ENCODE measurements at regions not wholly inside any gene's neighbourhood (a gene's known extent, or its start where the extent isn't known, plus 50 kb on each side); places are given as distances from the start of the nearest gene placed in this dataset.

DNA sequence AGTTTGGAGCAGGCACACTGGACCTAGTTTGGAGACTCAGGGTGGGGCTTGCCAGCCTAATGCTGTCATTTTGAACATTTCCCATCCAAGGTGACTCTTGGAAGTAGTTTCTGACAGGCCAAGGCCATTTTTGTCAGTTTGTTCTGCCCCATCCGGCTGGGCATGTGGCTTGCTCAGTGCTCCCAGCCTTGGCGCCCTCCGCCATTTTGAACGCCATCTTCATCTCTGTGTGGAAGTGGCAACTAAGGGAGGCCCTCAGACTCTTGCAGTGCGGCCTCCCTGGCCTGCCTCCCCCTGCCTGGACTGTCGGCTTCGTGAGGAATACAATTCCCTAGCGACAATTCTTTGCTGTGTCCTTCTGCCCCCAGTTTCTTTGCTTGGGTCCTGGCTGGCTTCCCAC lies 150.6 kb upstream of the RGMA start:
- TF ChIP-seq, protein P1, sequence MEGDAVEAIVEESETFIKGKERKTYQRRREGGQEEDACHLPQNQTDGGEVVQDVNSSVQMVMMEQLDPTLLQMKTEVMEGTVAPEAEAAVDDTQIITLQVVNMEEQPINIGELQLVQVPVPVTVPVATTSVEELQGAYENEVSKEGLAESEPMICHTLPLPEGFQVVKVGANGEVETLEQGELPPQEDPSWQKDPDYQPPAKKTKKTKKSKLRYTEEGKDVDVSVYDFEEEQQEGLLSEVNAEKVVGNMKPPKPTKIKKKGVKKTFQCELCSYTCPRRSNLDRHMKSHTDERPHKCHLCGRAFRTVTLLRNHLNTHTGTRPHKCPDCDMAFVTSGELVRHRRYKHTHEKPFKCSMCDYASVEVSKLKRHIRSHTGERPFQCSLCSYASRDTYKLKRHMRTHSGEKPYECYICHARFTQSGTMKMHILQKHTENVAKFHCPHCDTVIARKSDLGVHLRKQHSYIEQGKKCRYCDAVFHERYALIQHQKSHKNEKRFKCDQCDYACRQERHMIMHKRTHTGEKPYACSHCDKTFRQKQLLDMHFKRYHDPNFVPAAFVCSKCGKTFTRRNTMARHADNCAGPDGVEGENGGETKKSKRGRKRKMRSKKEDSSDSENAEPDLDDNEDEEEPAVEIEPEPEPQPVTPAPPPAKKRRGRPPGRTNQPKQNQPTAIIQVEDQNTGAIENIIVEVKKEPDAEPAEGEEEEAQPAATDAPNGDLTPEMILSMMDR (IDR thresholded peaks at IDR 0.05; ENCODE audit: insufficient read depth, low read depth, low read length) = no peak
- H3K27me3 ChIP-seq (ENCODE audit: control insufficient read depth, insufficient read depth, low read length) = no peaks in the 10 kb centered on the region
- ChIA-PET POLR2A (no interaction called here), CTCF (no interaction called here)
- no peak for DNase-seq (ENCODE audit: low read depth)
- H3K36me3 ChIP-seq (ENCODE audit: control insufficient read depth, insufficient read depth, low read length) = no peaks in the 10 kb centered on the region
- H3K4me3 ChIP-seq (ENCODE audit: low read depth, low read length) = no peak overlapping the region

DNA sequence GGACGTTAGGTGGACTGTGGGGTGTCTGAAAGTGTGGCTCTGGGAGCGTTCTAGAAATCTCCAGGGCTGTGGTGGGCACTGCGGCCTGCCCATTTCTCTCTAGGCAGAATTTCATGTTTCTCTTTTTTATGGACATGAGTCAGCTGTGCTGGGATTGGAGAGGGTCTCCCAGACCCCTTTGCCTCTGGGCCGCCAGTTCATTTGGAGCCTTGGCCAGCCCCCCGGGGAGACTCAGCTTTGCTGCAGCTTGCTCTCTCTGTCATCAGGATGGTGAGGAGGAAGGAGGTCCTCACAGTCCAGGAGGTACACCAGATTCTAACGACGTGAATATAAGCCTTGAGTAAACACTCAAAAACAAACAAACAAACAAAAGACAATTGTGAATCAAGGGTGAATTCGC lies 149.6 kb upstream of the RGMA start:
- no peak overlapping the region for H3K4me3 ChIP-seq (ENCODE audit: low read depth, low read length)
- no peak for DNase-seq (ENCODE audit: low read depth)
- POLR2A ChIA-PET = no interaction called here
- H3K36me3 ChIP-seq (ENCODE audit: control insufficient read depth, insufficient read depth, low read length) = no peaks in the 10 kb centered on the region
- TF ChIP-seq, protein P1 (IDR thresholded peaks at IDR 0.05; ENCODE audit: insufficient read depth, low read depth, low read length) = no peak
- CTCF ChIA-PET = no interaction called here
- H3K27me3 ChIP-seq (ENCODE audit: control insufficient read depth, insufficient read depth, low read length) = no peaks in the 10 kb centered on the region

DNA sequence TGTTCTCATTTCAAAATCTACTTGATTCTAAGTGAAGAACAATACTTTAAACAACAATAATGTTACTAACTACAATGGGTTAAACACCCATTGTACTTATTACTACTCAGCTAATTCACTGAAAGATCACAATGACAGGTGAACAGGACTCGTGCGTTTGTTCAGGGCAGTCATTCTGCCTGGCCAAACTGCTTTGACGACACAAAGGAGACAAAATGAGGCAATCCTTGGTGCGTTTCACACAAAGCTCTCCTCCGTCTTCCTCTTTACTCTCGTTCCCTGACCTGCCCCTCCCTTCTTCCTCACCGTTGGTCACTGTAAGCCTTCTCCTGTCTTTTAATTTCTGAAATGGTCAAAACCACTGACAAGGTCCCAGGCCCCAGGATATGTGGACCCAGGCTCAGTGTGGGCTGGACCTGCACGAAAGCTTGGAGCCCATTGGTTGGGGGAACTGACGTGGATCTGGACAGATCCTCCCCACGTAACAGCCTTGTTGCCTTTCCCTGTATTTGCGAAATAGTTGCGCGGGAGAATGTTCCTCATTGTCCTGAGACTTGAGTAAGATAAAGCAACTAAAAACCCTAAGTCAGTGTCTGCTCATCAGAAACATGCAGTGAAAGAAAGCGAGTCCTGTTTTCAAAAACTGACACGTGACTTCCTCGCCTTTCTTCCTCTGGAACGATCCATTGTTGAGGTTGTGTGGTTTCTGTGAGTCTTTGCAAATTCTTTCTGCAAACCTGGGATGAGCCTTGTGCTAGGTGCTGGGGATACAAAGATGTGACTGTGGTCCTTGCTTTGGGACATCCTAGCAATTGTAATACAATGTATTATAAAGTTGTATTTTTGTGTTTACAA lies 147.1 kb upstream of the RGMA start:
- ChIA-PET CTCF (no interaction called here), POLR2A (no interaction called here)
- TF ChIP-seq, protein P1 (IDR thresholded peaks at IDR 0.05; ENCODE audit: insufficient read depth, low read depth, low read length) = no peak
- DNase-seq (ENCODE audit: low read depth) = no peak
- Histone ChIP-seq H3K4me3 (ENCODE audit: low read depth, low read length) (no peak overlapping the region), H3K27me3 (ENCODE audit: control insufficient read depth, insufficient read depth, low read length) (no peaks in the 10 kb centered on the region), H3K36me3 (ENCODE audit: control insufficient read depth, insufficient read depth, low read length) (no peaks in the 10 kb centered on the region)

DNA sequence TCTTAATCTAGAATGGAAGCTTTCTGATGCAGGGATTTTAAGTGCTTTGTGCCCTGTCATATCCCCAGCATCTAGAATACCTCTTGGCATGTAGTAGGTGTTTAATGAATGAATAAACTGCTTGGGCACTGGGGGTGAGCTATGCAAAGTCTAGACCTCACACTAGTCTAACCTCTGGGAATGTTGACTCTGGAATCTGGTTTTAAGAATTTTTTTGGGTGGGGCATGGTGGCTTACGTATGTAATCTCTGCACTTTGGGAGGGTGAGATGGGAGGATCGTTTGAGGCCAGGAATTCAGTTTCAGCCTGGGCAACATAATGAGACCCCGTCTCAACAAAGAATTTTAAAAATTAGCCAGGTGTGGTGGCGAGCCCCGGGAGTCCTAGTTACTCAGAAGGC lies 146.3 kb upstream of the RGMA start:
- Histone ChIP-seq H3K27me3 (ENCODE audit: control insufficient read depth, insufficient read depth, low read length) (no peaks in the 10 kb centered on the region), H3K36me3 (ENCODE audit: control insufficient read depth, insufficient read depth, low read length) (no peaks in the 10 kb centered on the region), H3K4me3 (ENCODE audit: low read depth, low read length) (no peak overlapping the region)
- no peak for DNase-seq (ENCODE audit: low read depth)
- CTCF ChIA-PET = no interaction called here
- POLR2A ChIA-PET = no interaction called here
- TF ChIP-seq, protein P1 (IDR thresholded peaks at IDR 0.05; ENCODE audit: insufficient read depth, low read depth, low read length) = no peak

DNA sequence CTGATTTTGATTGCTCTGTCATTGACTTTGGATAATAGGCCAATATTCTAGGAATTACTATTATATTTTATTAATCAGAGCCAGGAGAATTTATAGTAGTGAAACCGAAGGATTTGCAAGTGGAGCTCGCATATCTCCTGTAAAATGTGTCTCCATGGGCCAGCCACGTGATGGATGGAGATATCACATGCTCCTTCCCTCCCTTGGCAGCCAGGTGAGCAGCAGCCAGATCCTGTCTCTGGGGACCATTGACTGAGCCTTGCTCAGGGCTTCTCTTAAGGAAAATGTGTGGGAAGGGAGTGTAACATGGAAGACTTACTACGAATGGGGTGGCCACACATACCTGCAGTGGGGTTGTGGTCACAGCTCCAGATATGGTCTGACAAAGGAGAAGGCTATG lies 144.7 kb upstream of the RGMA start:
- H3K36me3 ChIP-seq (ENCODE audit: control insufficient read depth, insufficient read depth, low read length) = no peaks in the 10 kb centered on the region
- TF ChIP-seq, protein P1 (IDR thresholded peaks at IDR 0.05; ENCODE audit: insufficient read depth, low read depth, low read length) = no peak
- H3K4me3 ChIP-seq (ENCODE audit: low read depth, low read length) = no peak overlapping the region
- no peaks in the 10 kb centered on the region for H3K27me3 ChIP-seq (ENCODE audit: control insufficient read depth, insufficient read depth, low read length)
- CTCF ChIA-PET = interaction anchor here (0.6 kb wide), 1 partner anchor 60 kb away, joined by 3 read pairs; no protein-coding TSS in a partner anchor
- no peak for DNase-seq (ENCODE audit: low read depth)
- POLR2A ChIA-PET = no interaction called here

All from BJ (cell line).